GM12865 (cell line): ENCODE measurements at regions not wholly inside any gene's neighbourhood (a gene's known extent, or its start where the extent isn't known, plus 50 kb on each side); places are given as distances from the start of the nearest gene placed in this dataset.
A peak's percentile ranks its signal among the peaks of the same experiment; 100 is the strongest.

Experiments used
- DNase-seq: peaks from one replicate; pipeline ENCODE4 v3.0.0; 2010; ENCODE audit warnings: low read depth
- H3K4me3 ChIP-seq: 2 replicates; pipeline ENCODE4 v1.5.1; 2011; ENCODE audit warnings: mild to moderate bottlenecking, low read depth, low read length, control low read depth
- CTCF ChIP-seq: IDR thresholded peaks from 2 replicates; pipeline ENCODE4 v1.5.1; 2011; ENCODE audit warnings: low read length, control low read depth, low read depth, inconsistent platforms; ENCODE audit not compliant: insufficient read depth; ENCODE audit errors: missing control alignments

GRCh38 chr10:3908183-3908582 lies 123.2 kb upstream of the KLF6 start:
- no peak for TF ChIP-seq CTCF
- no peak overlapping the region for H3K4me3 ChIP-seq
- no peak for DNase-seq

- no peak for TF ChIP-seq CTCF
- DNase-seq = no peak
- H3K4me3 ChIP-seq = no peak overlapping the region
These were observed 122.5 kb upstream of the KLF6 start for GRCh38 chr10:3907514-3907913.

GRCh38 chr10:3906511-3907111 lies 121.6 kb upstream of the KLF6 start:
- TF ChIP-seq CTCF = no peak
- no peak for DNase-seq
- H3K4me3 ChIP-seq = no peak overlapping the region

GRCh38 chr10:3904419-3904960 lies 119.5 kb upstream of the KLF6 start:
- DNase-seq = no peak
- TF ChIP-seq CTCF = no peak
- H3K4me3 ChIP-seq = no peak overlapping the region

- TF ChIP-seq CTCF = no peak
- DNase-seq = no peak
These were observed 117.9 kb upstream of the KLF6 start for GRCh38 chr10:3902809-3903410.

GRCh38 chr10:3902054-3902808 lies 117.2 kb upstream of the KLF6 start:
- DNase-seq = peak; percentile 88
- no peak overlapping the region for H3K4me3 ChIP-seq
- TF ChIP-seq CTCF = no peak

More at GRCh38 chr10:3902809-3903410, 117.9 kb upstream of the KLF6 start:
- no peak overlapping the region for H3K4me3 ChIP-seq
